Tibial nerve (tissue), 4 donors: ENCODE measurements at regions not wholly inside any gene's neighbourhood (a gene's known extent, or its start where the extent isn't known, plus 50 kb on each side); places are given as distances from the start of the nearest gene placed in this dataset.

ENCODE experiments used
- DNase-seq, 2 donors: peaks; one replicate each; pipeline ENCODE4 v3.0.0-alpha.2; 2019; ENCODE audit warnings: low spot score in 2 of 2
- H3K27ac ChIP-seq, 4 donors: fragments of 200-600 bp; sonication (generic) in 3 of 4; one replicate each; pipeline ENCODE4 v1.5.1; 2017 to 2019; ENCODE audit warnings: mild to moderate bottlenecking in 1 of 4
- H3K27me3 ChIP-seq, 2 donors: fragments of 200-600 bp; sonication (generic) in 1 of 2; one replicate each; pipeline versions ENCODE4 v1.5.1 to v1.6.0; 2017 to 2019
- H3K36me3 ChIP-seq, 3 donors: fragments of 200-600 bp; sonication (generic); one replicate each; pipeline ENCODE4 v1.5.1; 2018 to 2019
- H3K4me1 ChIP-seq, 4 donors: fragments of 200-600 bp; sonication (generic) in 3 of 4; one replicate each; pipeline ENCODE4 v1.5.1; 2017 to 2019
- H3K4me3 ChIP-seq, 4 donors: fragments of 200-600 bp; sonication (generic) in 3 of 4; one replicate each; pipeline ENCODE4 v1.5.1; 2017 to 2019; ENCODE audit warnings: mild to moderate bottlenecking in 1 of 4, moderate library complexity in 1 of 4
- H3K9me3 ChIP-seq, 4 donors: fragments of 200-600 bp; sonication (generic) in 3 of 4; one replicate each; pipeline ENCODE4 v1.5.1; 2017 to 2019
- CTCF ChIP-seq, 5 experiments: fragments of 200-600 bp in 3 of 5; fragments of 450-650 bp in 2 of 5; sonication (generic) in 3 of 5; IDR thresholded peaks; one replicate each; pipeline ENCODE4 v1.5.1; 2016 to 2019; ENCODE audit warnings: antibody characterized with exemption in 5 of 5, mild to moderate bottlenecking in 3 of 5, moderate library complexity in 2 of 5
- EP300 ChIP-seq, 2 donors: sonication (generic); formaldehyde crosslinking; IDR thresholded peaks; one replicate each; pipeline ENCODE4 v1.6.1; 2017; ENCODE audit warnings: antibody characterized with exemption in 2 of 2, mild to moderate bottlenecking in 1 of 2
- POLR2A ChIP-seq, 2 donors: fragments of 450-650 bp; IDR thresholded peaks; one replicate each; pipeline ENCODE4 v1.6.1; 2017; ENCODE audit warnings: antibody characterized with exemption in 2 of 2, mild to moderate bottlenecking in 2 of 2, moderate library complexity in 2 of 2
- WGBS, 2 donors: methylation state at CpG; one replicate each; pipeline ENCODE4 v1.1.5; 2018; 5-methylcytosine and 5-hydroxymethylcytosine counted together

DNA sequence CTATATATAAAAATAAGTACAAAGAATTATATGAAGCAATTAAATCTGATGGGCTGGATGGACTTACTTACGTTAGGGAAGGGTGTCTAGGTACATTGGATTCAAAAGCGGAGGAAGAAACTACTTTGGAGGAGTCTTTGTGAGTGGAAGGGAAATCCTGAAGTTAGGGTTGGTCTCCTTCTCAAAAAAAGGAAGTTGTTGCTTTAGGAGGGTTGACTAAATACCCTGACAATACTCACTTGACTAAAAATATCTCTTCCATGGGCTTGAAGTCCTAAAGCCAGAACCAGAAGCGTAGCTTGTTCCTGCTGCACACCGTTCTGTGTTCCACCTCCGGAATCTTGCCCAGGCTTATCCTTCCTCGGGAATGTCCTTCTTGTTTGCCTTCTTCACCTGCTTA lies 143.3 kb upstream of the ZEB2 start:
- WGBS, 2 donors, result 79 to 86% methylated on average over 6 of the region's 6 CpGs
- H3K4me3 ChIP-seq, result no peak overlapping the region
- H3K9me3 ChIP-seq, result no peaks in the 10 kb centered on the region
- peak overlapping the region in 1 of 4 donors; percentile 18 for H3K27ac ChIP-seq
- TF ChIP-seq POLR2A (IDR thresholded peaks at IDR 0.05), result no peak
- no peak for TF ChIP-seq EP300 (IDR thresholded peaks at IDR 0.05)
- no peak for TF ChIP-seq CTCF (IDR thresholded peaks at IDR 0.05)
- DNase-seq, result no peak
- no peaks in the 10 kb centered on the region for H3K27me3 ChIP-seq
- no peaks in the 10 kb centered on the region for H3K36me3 ChIP-seq
- no peaks in the 10 kb centered on the region for H3K4me1 ChIP-seq

GRCh38 chr2:144660518-144661316 lies 140.8 kb upstream of the ZEB2 start:
- 68 to 75% methylated on average over 5 of the region's 5 CpGs for WGBS, 2 donors
- peak overlapping the region in 2 of 4 donors; percentile 4 to 58 for H3K27ac ChIP-seq
- no peaks in the 10 kb centered on the region for H3K27me3 ChIP-seq
- TF ChIP-seq EP300 (IDR thresholded peaks at IDR 0.05) (peak in 1 of 2 donors; percentile 68), CTCF (IDR thresholded peaks at IDR 0.05) (no peak)
- no peak overlapping the region for H3K4me3 ChIP-seq
- no peaks in the 10 kb centered on the region for H3K36me3 ChIP-seq
- no peaks in the 10 kb centered on the region for H3K4me1 ChIP-seq
- no peaks in the 10 kb centered on the region for H3K9me3 ChIP-seq
- no peak for DNase-seq

DNA sequence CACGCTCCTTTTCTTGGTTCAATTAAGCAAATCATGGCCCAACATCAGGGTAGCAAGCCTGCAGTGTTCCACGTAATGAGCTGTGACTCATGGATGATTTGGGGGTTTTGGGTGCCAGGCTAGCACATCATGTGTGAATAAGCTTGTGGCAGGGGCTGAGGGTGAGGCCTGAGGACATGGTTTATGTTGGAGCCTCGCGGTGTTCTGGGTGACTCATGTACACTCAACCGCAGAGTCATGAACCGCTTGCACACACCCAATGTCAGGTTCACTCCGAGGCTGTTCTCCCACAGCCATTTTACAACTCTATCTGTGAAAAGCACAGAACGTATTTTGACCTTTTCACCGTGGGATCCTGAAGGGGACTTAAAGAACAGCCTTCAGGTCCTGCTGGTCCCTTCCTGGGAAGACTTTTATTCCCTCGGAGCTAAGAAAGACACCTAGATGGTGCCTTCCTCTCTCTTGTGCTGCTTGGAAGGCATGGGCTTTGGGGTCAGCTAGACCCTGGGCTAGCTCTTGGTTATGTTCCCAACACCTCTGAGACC lies 139.9 kb upstream of the ZEB2 start:
- Histone ChIP-seq H3K4me3 (no peak overlapping the region), H3K27ac (peak overlapping the region in 1 of 4 donors; percentile 58), H3K4me1 (no peaks in the 10 kb centered on the region), H3K9me3 (no peaks in the 10 kb centered on the region), H3K36me3 (no peaks in the 10 kb centered on the region), H3K27me3 (no peaks in the 10 kb centered on the region)
- DNase-seq, result no peak
- WGBS, 2 donors, result 86 to 89% methylated on average over 10 of the region's 10 CpGs
- TF ChIP-seq POLR2A (IDR thresholded peaks at IDR 0.05), result no peak
- no peak for TF ChIP-seq CTCF (IDR thresholded peaks at IDR 0.05)
- TF ChIP-seq EP300 (IDR thresholded peaks at IDR 0.05), result no peak

DNA sequence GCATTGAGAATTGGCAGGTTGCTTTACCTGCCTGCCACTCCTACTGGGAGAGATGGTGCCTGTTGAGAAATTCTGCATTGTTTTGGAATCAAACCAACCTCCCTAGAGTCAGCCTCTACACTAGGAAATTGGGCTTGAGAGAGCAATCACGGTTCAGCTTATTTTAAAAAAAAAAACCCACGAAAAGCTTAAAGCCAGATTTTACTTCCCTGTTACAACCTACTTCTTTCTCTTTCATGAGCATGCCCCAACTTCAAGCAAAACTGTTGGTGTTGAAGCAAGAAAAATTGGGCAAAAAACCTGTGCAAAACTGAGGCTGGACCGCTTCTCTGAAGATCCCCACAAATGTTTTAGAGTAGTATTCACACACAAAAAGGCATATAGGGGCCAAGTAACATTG lies 134.6 kb upstream of the ZEB2 start:
- H3K4me1 ChIP-seq, result no peaks in the 10 kb centered on the region
- no peak overlapping the region for H3K4me3 ChIP-seq
- no peaks in the 10 kb centered on the region for H3K27me3 ChIP-seq
- WGBS, 2 donors, result 73 to 84% methylated on average over 3 of the region's 3 CpGs
- no peaks in the 10 kb centered on the region for H3K9me3 ChIP-seq
- H3K27ac ChIP-seq, result peak overlapping the region in 2 of 4 donors; percentile 23 to 37
- no peak for DNase-seq
- H3K36me3 ChIP-seq, result no peaks in the 10 kb centered on the region
- TF ChIP-seq EP300 (IDR thresholded peaks at IDR 0.05) (no peak), CTCF (IDR thresholded peaks at IDR 0.05) (no peak), POLR2A (IDR thresholded peaks at IDR 0.05) (no peak)

- 54 to 62% methylated on average over 6 of the region's 6 CpGs for WGBS, 2 donors
- no peak for DNase-seq
- no peaks in the 10 kb centered on the region for H3K4me1 ChIP-seq
- no peaks in the 10 kb centered on the region for H3K9me3 ChIP-seq
- TF ChIP-seq POLR2A (IDR thresholded peaks at IDR 0.05) (no peak), EP300 (IDR thresholded peaks at IDR 0.05) (no peak), CTCF (IDR thresholded peaks at IDR 0.05) (no peak)
- H3K27me3 ChIP-seq, result no peaks in the 10 kb centered on the region
- H3K36me3 ChIP-seq, result no peaks in the 10 kb centered on the region
- H3K27ac ChIP-seq, result peak overlapping the region; percentile 21 to 84 (median 60)
- peak overlapping the region in 1 of 4 donors; percentile 1 for H3K4me3 ChIP-seq
These were observed 131.0 kb upstream of the ZEB2 start for GRCh38 chr2:144650907-144651306.
